ENCODE measurements at regions not wholly inside any gene's neighbourhood (a gene's known extent, or its start where the extent isn't known, plus 50 kb on each side); places are given as distances from the start of the nearest gene placed in this dataset.

GRCh38 chr22:27578937-27579617 lies 222.5 kb downstream of the MN1 start:
- Histone ChIP-seq H3K4me3 (ENCODE audit: insufficient read depth, low read depth, low read length) (no peak overlapping the region), H3K79me2 (ENCODE audit: insufficient read depth, low read length) (no peaks in the 10 kb centered on the region), H3K27ac (ENCODE audit: low read depth, low read length) (no peak overlapping the region), H3K9ac (ENCODE audit: low read length) (no peak overlapping the region), H3K36me3 (ENCODE audit: insufficient read depth, low read length) (no peaks in the 10 kb centered on the region), H3K4me1 (ENCODE audit: insufficient read depth, low read length) (peaks cover 17% of the 10 kb centered on the region), H3K9me3 (ENCODE audit: insufficient read depth, low read depth, low read length) (no peaks in the 10 kb centered on the region), H4K20me1 (ENCODE audit: insufficient read depth, low read length) (no peaks in the 10 kb centered on the region), H3K27me3 (ENCODE audit: insufficient read depth, low read length) (no peaks in the 10 kb centered on the region), H2AFZ (ENCODE audit: low read depth, low read length) (no peak overlapping the region), H3K4me2 (ENCODE audit: low read length) (no peak overlapping the region)
- no peak for FAIRE-seq
- peaks cover 22% of the 10 kb centered on the region for H3K27me3 Mint-ChIP-seq (ENCODE audit: low read depth, unreplicated experiment)
- H3K4me1 Mint-ChIP-seq (ENCODE audit: low read depth, unreplicated experiment): peaks cover 13% of the 10 kb centered on the region
- no peaks in the 10 kb centered on the region for H3K36me3 Mint-ChIP-seq (ENCODE audit: low read depth, unreplicated experiment)
- H3K4me3 Mint-ChIP-seq (ENCODE audit: unreplicated experiment): no peak overlapping the region
- H3K9me3 Mint-ChIP-seq (ENCODE audit: unreplicated experiment): no peaks in the 10 kb centered on the region
- no peak overlapping the region for H3K27ac Mint-ChIP-seq (ENCODE audit: unreplicated experiment)
- peak; percentile 23 for DNase-seq (ENCODE audit: low read depth)
- no peak for TF ChIP-seq EZH2 (IDR thresholded peaks at IDR 0.05; ENCODE audit: insufficient read depth, low read length)
- TF ChIP-seq CTCF (IDR thresholded peaks at IDR 0.05; ENCODE audit: insufficient read depth, low read depth, low read length): no peak

GRCh38 chr22:27580311-27580897 lies 221.2 kb downstream of the MN1 start:
- Histone ChIP-seq H3K9ac (ENCODE audit: low read length) (no peak overlapping the region), H3K27me3 (ENCODE audit: insufficient read depth, low read length) (no peaks in the 10 kb centered on the region), H3K36me3 (ENCODE audit: insufficient read depth, low read length) (no peaks in the 10 kb centered on the region), H3K27ac (ENCODE audit: low read depth, low read length) (no peak overlapping the region), H4K20me1 (ENCODE audit: insufficient read depth, low read length) (no peaks in the 10 kb centered on the region), H3K9me3 (ENCODE audit: insufficient read depth, low read depth, low read length) (no peaks in the 10 kb centered on the region), H2AFZ (ENCODE audit: low read depth, low read length) (no peak overlapping the region), H3K4me1 (ENCODE audit: insufficient read depth, low read length) (peaks cover 22% of the 10 kb centered on the region), H3K4me2 (ENCODE audit: low read length) (no peak overlapping the region), H3K79me2 (ENCODE audit: insufficient read depth, low read length) (no peaks in the 10 kb centered on the region), H3K4me3 (ENCODE audit: insufficient read depth, low read depth, low read length) (no peak overlapping the region)
- FAIRE-seq (no peak), DNase-seq (ENCODE audit: low read depth) (no peak)
- H3K27me3 Mint-ChIP-seq (ENCODE audit: low read depth, unreplicated experiment): peaks cover 21% of the 10 kb centered on the region
- H3K4me3 Mint-ChIP-seq (ENCODE audit: unreplicated experiment): no peak overlapping the region
- H3K27ac Mint-ChIP-seq (ENCODE audit: unreplicated experiment): no peak overlapping the region
- no peaks in the 10 kb centered on the region for H3K9me3 Mint-ChIP-seq (ENCODE audit: unreplicated experiment)
- H3K36me3 Mint-ChIP-seq (ENCODE audit: low read depth, unreplicated experiment): no peaks in the 10 kb centered on the region
- peaks cover 13% of the 10 kb centered on the region for H3K4me1 Mint-ChIP-seq (ENCODE audit: low read depth, unreplicated experiment)
- TF ChIP-seq EZH2 (IDR thresholded peaks at IDR 0.05; ENCODE audit: insufficient read depth, low read length): no peak
- TF ChIP-seq CTCF (IDR thresholded peaks at IDR 0.05; ENCODE audit: insufficient read depth, low read depth, low read length): no peak

GRCh38 chr22:27581236-27581635 lies 220.3 kb downstream of the MN1 start:
- no peak for FAIRE-seq
- peaks cover 21% of the 10 kb centered on the region for H3K27me3 Mint-ChIP-seq (ENCODE audit: low read depth, unreplicated experiment)

More at GRCh38 chr22:27581236-27581635, 220.3 kb downstream of the MN1 start:
- Histone ChIP-seq H3K36me3 (ENCODE audit: insufficient read depth, low read length) (no peaks in the 10 kb centered on the region), H3K4me2 (ENCODE audit: low read length) (no peak overlapping the region), H3K9me3 (ENCODE audit: insufficient read depth, low read depth, low read length) (no peaks in the 10 kb centered on the region), H3K4me1 (ENCODE audit: insufficient read depth, low read length) (peaks cover 21% of the 10 kb centered on the region), H3K27ac (ENCODE audit: low read depth, low read length) (no peak overlapping the region), H4K20me1 (ENCODE audit: insufficient read depth, low read length) (no peaks in the 10 kb centered on the region), H3K27me3 (ENCODE audit: insufficient read depth, low read length) (no peaks in the 10 kb centered on the region), H2AFZ (ENCODE audit: low read depth, low read length) (no peak overlapping the region), H3K79me2 (ENCODE audit: insufficient read depth, low read length) (no peaks in the 10 kb centered on the region), H3K9ac (ENCODE audit: low read length) (no peak overlapping the region), H3K4me3 (ENCODE audit: insufficient read depth, low read depth, low read length) (no peak overlapping the region)
- Mint-ChIP-seq H3K4me1 (ENCODE audit: low read depth, unreplicated experiment) (peaks cover 8% of the 10 kb centered on the region), H3K4me3 (ENCODE audit: unreplicated experiment) (no peak overlapping the region), H3K9me3 (ENCODE audit: unreplicated experiment) (no peaks in the 10 kb centered on the region), H3K27ac (ENCODE audit: unreplicated experiment) (no peak overlapping the region), H3K36me3 (ENCODE audit: low read depth, unreplicated experiment) (no peaks in the 10 kb centered on the region)
- no peak for DNase-seq (ENCODE audit: low read depth)
- no peak for TF ChIP-seq EZH2 (IDR thresholded peaks at IDR 0.05; ENCODE audit: insufficient read depth, low read length)

Measured in astrocyte (in vitro differentiated cells and primary cell).